GM23248 (cell line): ENCODE measurements at regions not wholly inside any gene's neighbourhood (a gene's known extent, or its start where the extent isn't known, plus 50 kb on each side); places are given as distances from the start of the nearest gene placed in this dataset.

ENCODE experiments used
- DNase-seq: peaks from one replicate; pipeline ENCODE4 v3.0.0-alpha.2; 2015
- H2AFZ ChIP-seq: fragments of 200-600 bp; sonication (generic); 2 replicates; pipeline ENCODE4 v1.6.1; 2016; ENCODE audit warnings: antibody characterized with exemption
- H3F3A ChIP-seq: fragments of 200-600 bp; sonication (generic); 2 replicates; pipeline ENCODE4 v1.6.1; 2016; ENCODE audit warnings: mild to moderate bottlenecking, antibody characterized with exemption, mixed run types; ENCODE audit not compliant: insufficient read depth
- H3K27ac ChIP-seq: fragments of 200-600 bp; sonication (generic); 2 replicates; pipeline ENCODE4 v1.5.1; 2016; ENCODE audit warnings: mild to moderate bottlenecking
- H3K27me3 ChIP-seq: fragments of 200-600 bp; sonication (generic); replicated peaks from 2 replicates; pipeline ENCODE4 v1.6.1; 2016; ENCODE audit warnings: mild to moderate bottlenecking; ENCODE audit not compliant: insufficient read depth
- H3K36me3 ChIP-seq: fragments of 200-600 bp; sonication (generic); 2 replicates; pipeline ENCODE4 v1.6.1; 2016; ENCODE audit warnings: low read depth, mild to moderate bottlenecking
- H3K4me1 ChIP-seq: fragments of 200-600 bp; sonication (generic); 2 replicates; pipeline ENCODE4 v1.6.1; 2016; ENCODE audit warnings: mild to moderate bottlenecking; ENCODE audit not compliant: insufficient read depth
- H3K4me2 ChIP-seq: fragments of 200-600 bp; sonication (generic); one replicate; pipeline ENCODE4 v1.6.1; 2016; ENCODE audit warnings: mild to moderate bottlenecking; ENCODE audit not compliant: unreplicated experiment
- H3K4me3 ChIP-seq: fragments of 200-600 bp; sonication (generic); 2 replicates; pipeline ENCODE4 v1.5.1; 2016; ENCODE audit warnings: mild to moderate bottlenecking
- H3K79me2 ChIP-seq: fragments of 200-600 bp; sonication (generic); 2 replicates; pipeline ENCODE4 v1.6.1; 2016; ENCODE audit warnings: mild to moderate bottlenecking; ENCODE audit not compliant: insufficient read depth
- H3K9ac ChIP-seq: fragments of 200-600 bp; sonication (generic); 2 replicates; pipeline ENCODE4 v1.6.1; 2016; ENCODE audit warnings: mild to moderate bottlenecking
- H3K9me2 ChIP-seq: fragments of 200-600 bp; sonication (generic); 2 replicates; pipeline ENCODE4 v1.6.1; 2016; ENCODE audit warnings: mixed run types, mild to moderate bottlenecking, moderate library complexity; ENCODE audit not compliant: insufficient read depth
- H3K9me3 ChIP-seq: fragments of 200-600 bp; sonication (generic); one replicate; pipeline ENCODE4 v1.6.1; 2017; ENCODE audit warnings: low read depth
- H4K20me1 ChIP-seq: fragments of 200-600 bp; sonication (generic); 2 replicates; pipeline ENCODE4 v1.6.0; 2016; ENCODE audit not compliant: insufficient read depth
- EZH2 ChIP-seq: fragments of 200-600 bp; sonication (generic); IDR thresholded peaks from 2 replicates; pipeline ENCODE4 v1.6.1; 2018; ENCODE audit warnings: antibody characterized with exemption, mild to moderate bottlenecking; ENCODE audit not compliant: insufficient read depth, poor library complexity, severe bottlenecking
- EZH2phosphoT487 ChIP-seq: fragments of 200-600 bp; sonication (generic); IDR thresholded peaks from 2 replicates; pipeline ENCODE4 v1.6.1; 2018; ENCODE audit warnings: antibody characterized with exemption, moderate library complexity, mild to moderate bottlenecking, low read depth; ENCODE audit not compliant: insufficient read depth
- WGBS, 2 experiments: methylation state at CpG; one replicate each; pipeline ENCODE4 v1.1.6; 2015 to 2017; ENCODE audit warnings: low lambda C conversion rate in 2 of 2, low coverage in 1 of 2; ENCODE audit errors: missing lambda C conversion rate in 2 of 2; 5-methylcytosine and 5-hydroxymethylcytosine counted together
- in situ Hi-C: fragments of 300-500 bp; cut with MboI; formaldehyde crosslinking; loops from 2 replicates; pipeline ENCODE4 v1.15.0; 2020

DNA sequence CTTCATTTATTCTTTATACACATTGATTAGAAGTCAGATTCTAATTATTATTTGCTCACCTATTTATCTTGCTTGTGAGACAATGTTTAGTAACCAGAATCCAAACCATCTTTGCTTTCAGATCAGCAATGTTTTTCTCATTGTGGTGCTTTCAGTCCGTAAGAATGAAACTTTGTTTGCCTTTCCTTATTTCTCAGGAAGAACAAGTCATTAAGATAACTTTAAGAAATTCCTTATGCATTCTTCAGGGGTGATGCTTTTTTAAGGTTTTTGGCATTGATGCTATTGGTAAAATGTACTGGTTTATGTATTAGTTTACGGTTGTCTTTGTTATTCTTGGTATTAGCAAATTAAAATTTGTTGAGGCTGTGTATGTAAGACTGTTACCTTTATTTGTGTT lies 120.8 kb upstream of the POU1F1 start:
- in situ Hi-C loops, result no loop called here
- peak overlapping the region; percentile 11 for H3K27ac ChIP-seq
- TF ChIP-seq EZH2phosphoT487, result no peak
- no peak for TF ChIP-seq EZH2
- H3K9me3 ChIP-seq, result no peaks in the 10 kb centered on the region
- peaks cover 15% of the 10 kb centered on the region for H3K4me1 ChIP-seq
- peak overlapping the region; percentile 28; the same call in 1 of the 2 replicates for H2AFZ ChIP-seq
- H3K9ac ChIP-seq, result no peak overlapping the region
- peaks cover 7% of the 10 kb centered on the region; the same call in 1 of the 2 replicates for H3F3A ChIP-seq
- DNase-seq, result peak; percentile 54
- H3K9me2 ChIP-seq, result no peaks in the 10 kb centered on the region
- peak overlapping the region; percentile 54 for H3K4me2 ChIP-seq
- H3K4me3 ChIP-seq, result 0 out of 2 replicates have a peak overlapping the region, but pooled peaks have one; percentile 15
- 0 out of 2 replicates have a peak, but pooled peaks cover 9% of the 10 kb centered on the region for H3K27me3 ChIP-seq
- no peaks in the 10 kb centered on the region for H4K20me1 ChIP-seq
- no peaks in the 10 kb centered on the region for H3K36me3 ChIP-seq
- H3K79me2 ChIP-seq, result no peaks in the 10 kb centered on the region
- WGBS, 2 experiments, result 14 to 26% methylated on average over 2 of the region's 2 CpGs

DNA sequence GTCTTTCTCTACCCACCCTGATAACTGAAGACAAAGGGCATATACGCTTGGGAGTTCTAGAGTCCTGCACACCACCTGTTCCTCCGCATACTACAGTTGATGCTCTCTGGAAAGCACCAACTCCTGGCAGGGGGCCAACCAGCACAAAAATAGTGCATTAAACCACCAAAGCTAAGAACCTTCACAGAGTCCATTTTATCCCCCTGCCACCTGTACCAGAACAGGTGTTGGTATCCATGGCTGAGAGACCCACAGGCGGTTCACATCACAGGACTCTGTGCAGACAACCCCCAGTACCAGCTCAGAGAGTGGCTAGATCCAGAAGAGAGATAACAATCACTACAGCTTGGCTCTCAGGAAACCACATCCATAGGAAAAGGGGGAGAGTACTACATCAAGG lies 114.4 kb upstream of the POU1F1 start:
- 51 to 53% methylated on average over 3 of the region's 3 CpGs for WGBS, 2 experiments
- no peak overlapping the region for H3K4me3 ChIP-seq
- no peaks in the 10 kb centered on the region for H3K27me3 ChIP-seq
- H3K9me2 ChIP-seq, result no peaks in the 10 kb centered on the region
- no peak overlapping the region for H3K9ac ChIP-seq
- no peaks in the 10 kb centered on the region for H4K20me1 ChIP-seq
- no peaks in the 10 kb centered on the region for H3F3A ChIP-seq
- H3K4me1 ChIP-seq, result no peaks in the 10 kb centered on the region
- no peak overlapping the region for H3K27ac ChIP-seq
- no peaks in the 10 kb centered on the region for H3K79me2 ChIP-seq
- H3K9me3 ChIP-seq, result no peaks in the 10 kb centered on the region
- no peak for DNase-seq
- H3K4me2 ChIP-seq, result no peak overlapping the region
- no peak overlapping the region for H2AFZ ChIP-seq
- TF ChIP-seq EZH2phosphoT487 (no peak), EZH2 (no peak)
- in situ Hi-C loops, result no loop called here
- H3K36me3 ChIP-seq, result no peaks in the 10 kb centered on the region

DNA sequence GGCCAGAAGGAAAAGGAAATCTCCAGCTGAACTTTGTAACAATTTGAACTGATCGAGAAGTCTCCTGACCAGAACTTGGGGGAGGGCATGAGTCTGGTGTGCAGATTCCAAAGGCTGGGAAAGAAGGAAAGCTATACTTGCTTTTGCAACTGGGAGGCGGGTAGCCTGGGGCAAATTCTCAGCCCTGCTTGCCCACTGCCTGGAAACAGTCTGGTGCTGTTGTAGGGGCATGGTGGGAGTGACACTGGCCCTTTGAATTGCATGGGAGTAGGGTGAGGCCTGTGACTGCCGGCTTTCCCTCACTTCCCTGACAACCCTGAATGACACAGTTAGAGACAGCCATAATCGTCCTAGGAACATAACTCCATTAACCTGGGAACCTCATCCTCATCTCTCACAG lies 114.0 kb upstream of the POU1F1 start:
- WGBS, 2 experiments, result 26 to 30% methylated on average over 4 of the region's 4 CpGs
- H3K9me3 ChIP-seq, result no peaks in the 10 kb centered on the region

DNA sequence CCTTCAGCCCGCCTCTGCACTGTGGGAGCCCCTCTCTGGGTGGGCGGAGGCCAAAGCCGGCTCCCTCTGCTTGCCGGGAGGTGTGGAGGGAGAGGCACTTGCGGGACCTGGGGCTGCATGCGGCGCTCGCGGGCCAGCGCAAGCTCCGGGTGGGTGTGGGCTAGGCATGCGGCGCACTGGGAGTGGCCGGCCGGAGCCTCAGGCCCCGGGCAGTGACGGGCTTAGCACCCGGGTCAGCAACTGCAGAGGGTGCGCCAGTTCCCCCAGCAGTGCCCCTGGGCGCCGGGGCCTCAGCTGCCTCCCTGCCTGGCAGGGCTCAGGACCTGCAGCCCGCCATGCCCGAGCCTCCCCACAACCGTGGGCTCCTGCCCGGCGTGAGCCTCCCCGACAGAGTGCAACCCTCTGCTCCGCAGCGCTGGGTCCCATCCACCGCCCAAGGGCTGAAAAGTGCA lies 98.9 kb upstream of the POU1F1 start:
- in situ Hi-C loops, result no loop called here
- Histone ChIP-seq H3K36me3 (no peaks in the 10 kb centered on the region), H3K9ac (no peak overlapping the region), H3K4me1 (no peaks in the 10 kb centered on the region), H3K4me3 (no peak overlapping the region), H3K9me3 (no peaks in the 10 kb centered on the region), H3F3A (no peaks in the 10 kb centered on the region), H3K27ac (no peak overlapping the region), H2AFZ (no peak overlapping the region), H3K9me2 (no peaks in the 10 kb centered on the region), H3K79me2 (no peaks in the 10 kb centered on the region), H3K4me2 (no peak overlapping the region), H3K27me3 (peaks cover 18% of the 10 kb centered on the region), H4K20me1 (no peaks in the 10 kb centered on the region)
- 75 to 76% methylated on average over 19 to 25 of the region's 30 CpGs for WGBS, 2 experiments
- no peak for DNase-seq
- TF ChIP-seq EZH2phosphoT487 (no peak), EZH2 (no peak)

More for the DNA sequence above, 114.0 kb upstream of the POU1F1 start:
- Histone ChIP-seq H3F3A (no peaks in the 10 kb centered on the region), H2AFZ (no peak overlapping the region), H3K4me1 (no peaks in the 10 kb centered on the region), H3K27me3 (0 out of 2 replicates have a peak, but pooled peaks cover 3% of the 10 kb centered on the region), H3K4me2 (no peak overlapping the region), H4K20me1 (no peaks in the 10 kb centered on the region), H3K4me3 (no peak overlapping the region), H3K79me2 (no peaks in the 10 kb centered on the region), H3K9me2 (no peaks in the 10 kb centered on the region), H3K9ac (no peak overlapping the region), H3K36me3 (no peaks in the 10 kb centered on the region), H3K27ac (no peak overlapping the region)
- TF ChIP-seq EZH2phosphoT487 (no peak), EZH2 (no peak)
- no peak for DNase-seq
- in situ Hi-C loops, result no loop called here

DNA sequence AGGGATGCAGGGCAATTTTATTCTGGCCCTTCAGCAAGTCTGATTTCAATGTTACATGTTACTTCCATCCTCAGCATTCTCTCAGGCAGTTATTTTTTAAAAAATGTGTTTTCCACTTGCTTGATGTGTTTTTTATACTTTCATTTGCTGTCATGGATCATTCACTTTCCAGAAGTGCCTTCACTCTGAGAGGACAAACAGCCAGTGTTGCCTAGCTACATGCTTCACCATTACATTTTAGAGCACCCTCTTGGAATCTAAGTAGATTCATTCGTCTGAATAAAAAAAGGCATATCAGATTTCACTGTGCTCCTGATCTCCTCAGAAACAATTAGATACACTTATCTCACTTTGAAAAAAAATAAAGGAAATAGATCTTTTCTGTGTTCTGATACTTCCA lies 93.6 kb upstream of the POU1F1 start:
- Histone ChIP-seq H3K9me2 (no peaks in the 10 kb centered on the region), H3K27me3 (peaks cover 29% of the 10 kb centered on the region), H4K20me1 (no peaks in the 10 kb centered on the region), H3K4me3 (no peak overlapping the region), H3K36me3 (no peaks in the 10 kb centered on the region), H3K27ac (no peak overlapping the region), H3K4me2 (no peak overlapping the region), H3K9me3 (no peaks in the 10 kb centered on the region), H2AFZ (no peak overlapping the region), H3K4me1 (no peaks in the 10 kb centered on the region), H3K9ac (no peak overlapping the region), H3K79me2 (no peaks in the 10 kb centered on the region), H3F3A (no peaks in the 10 kb centered on the region)
- TF ChIP-seq EZH2phosphoT487 (no peak), EZH2 (no peak)
- no peak for DNase-seq
- in situ Hi-C loops, result no loop called here
- WGBS, 2 experiments, result 2 to 5% methylated on average over 1 of the region's 1 CpG
